ENCODE measurements at regions not wholly inside any gene's neighbourhood (a gene's known extent, or its start where the extent isn't known, plus 50 kb on each side); places are given as distances from the start of the nearest gene placed in this dataset.
A peak's percentile ranks its signal among the peaks of the same experiment; 100 is the strongest.
"Not testable (repeated sequence)": the region's sequence is repeated elsewhere in the genome, so short reads cannot be mapped to it uniquely, and the experiment has no call there.

DNA sequence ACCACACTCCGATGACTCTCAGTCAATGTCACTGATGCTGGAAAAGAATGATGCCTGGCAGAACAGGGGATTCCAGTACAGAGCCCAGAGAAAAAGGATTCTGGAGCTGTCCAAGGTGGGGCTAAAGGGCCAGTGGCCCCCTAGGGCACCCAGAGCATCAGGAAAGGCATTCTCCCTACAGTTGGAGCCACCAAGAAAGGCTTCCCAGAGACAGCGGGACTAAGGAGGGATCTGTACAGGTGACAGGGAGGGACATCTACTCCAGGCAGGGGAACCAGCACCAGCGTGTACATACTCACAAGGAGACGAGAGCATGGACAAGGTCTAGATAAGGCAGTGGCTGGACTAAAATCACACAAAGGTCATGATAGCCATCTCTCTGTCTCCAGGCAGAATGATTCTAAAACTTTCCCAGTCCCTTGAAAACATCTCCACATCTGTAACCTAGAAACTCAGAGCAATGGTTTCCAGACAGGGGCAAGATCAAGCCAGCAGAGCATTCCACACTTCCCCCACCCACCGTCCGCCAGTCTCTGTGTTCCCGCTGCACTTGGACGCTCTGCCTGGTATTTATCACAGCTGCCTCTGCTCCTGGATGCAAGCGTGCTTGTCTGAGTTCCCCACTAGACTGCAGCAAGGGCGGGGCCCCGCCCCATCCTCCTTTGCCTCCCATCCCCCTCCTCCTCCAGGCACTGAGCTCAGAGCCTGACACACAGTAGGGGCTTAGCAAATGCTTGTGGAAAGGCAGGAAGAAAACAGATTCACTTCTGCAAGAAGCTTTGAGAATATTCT, 111.6 kb upstream of the ZC3H12A start:
- Mint-ChIP-seq H3K27ac (no peak overlapping the region), H3K9me3 (peaks cover 0 to 3% (median 0%) of the 10 kb centered on the region in 6 donors), H3K36me3 (no peaks in the 10 kb centered on the region), H3K27me3 (ENCODE audit: low read depth in 3 of 3) (peaks cover 5 to 8% (median 6%) of the 10 kb centered on the region in 3 donors), H3K4me1 (no peaks in the 10 kb centered on the region), H3K4me3 (no peak overlapping the region)
- DNase-seq: no peak

GRCh38 chr1:37363535-37363934, 110.8 kb upstream of the ZC3H12A start:
- Mint-ChIP-seq H3K4me3 (no peak overlapping the region), H3K9me3 (peaks cover 0 to 3% (median 0%) of the 10 kb centered on the region in 6 donors), H3K4me1 (no peaks in the 10 kb centered on the region), H3K27ac (no peak overlapping the region), H3K36me3 (no peaks in the 10 kb centered on the region), H3K27me3 (ENCODE audit: low read depth in 3 of 3) (peaks cover 5 to 11% (median 6%) of the 10 kb centered on the region in 3 donors)
- no peak for DNase-seq

DNA sequence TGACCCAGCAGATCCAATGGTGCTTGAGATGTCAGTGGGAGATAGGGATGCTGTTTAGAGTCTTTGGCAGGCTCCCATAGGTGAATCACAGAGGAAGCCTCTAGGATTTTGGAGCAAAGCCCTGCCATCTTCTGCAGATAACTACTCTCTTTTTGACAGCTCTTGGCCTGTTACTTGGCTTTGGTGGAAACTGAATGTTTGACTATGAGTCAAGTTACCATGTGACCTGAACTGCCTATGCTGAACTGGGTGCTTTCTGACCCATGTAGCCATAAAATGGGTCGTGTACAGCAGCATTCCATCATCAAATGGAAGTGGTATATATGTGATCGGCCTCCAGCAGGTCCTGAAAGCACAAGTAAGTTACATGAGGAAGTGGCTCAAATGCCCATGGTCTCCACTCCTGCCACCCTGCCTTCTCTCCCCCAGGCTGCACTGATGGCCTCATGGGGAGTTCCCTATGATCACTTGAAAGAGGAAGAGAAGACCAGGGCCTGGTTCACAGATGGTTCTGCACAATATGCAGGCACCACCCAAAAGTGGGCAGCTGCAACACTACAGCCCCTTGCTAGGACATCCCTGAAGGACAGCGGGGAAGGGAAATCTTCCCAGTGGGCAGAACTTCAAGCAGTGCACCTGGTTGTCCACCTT, 105.6 kb upstream of the ZC3H12A start:
- H3K9me3 Mint-ChIP-seq, H3K4me3 Mint-ChIP-seq, DNase-seq, H3K4me1 Mint-ChIP-seq, H3K36me3 Mint-ChIP-seq: not testable (repeated sequence)
- H3K27me3 Mint-ChIP-seq (ENCODE audit: low read depth in 3 of 3): peaks cover 7 to 21% (median 10%) of the 10 kb centered on the region in 3 donors
- H3K27ac Mint-ChIP-seq: peak overlapping the region in 1 of 6 donors; percentile 65

DNA sequence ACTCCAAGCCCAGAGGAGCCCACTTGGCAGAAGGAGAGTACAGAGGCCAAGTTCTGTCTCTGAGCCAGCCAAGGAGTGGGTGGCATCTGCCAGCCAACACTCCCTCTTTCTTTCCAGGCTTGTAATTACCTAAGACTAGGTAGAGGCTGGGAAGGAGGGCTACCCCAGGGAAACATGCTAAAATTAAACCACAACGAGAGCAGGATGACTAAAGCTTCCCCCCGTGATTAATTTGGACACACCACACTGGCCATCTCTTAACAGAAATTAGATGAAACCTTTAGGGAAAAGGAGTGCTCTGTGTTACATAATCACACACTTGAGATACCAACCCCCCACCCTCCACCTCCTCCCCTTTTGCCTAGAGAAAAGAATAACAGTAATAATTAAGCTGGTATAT, 102.1 kb upstream of the ZC3H12A start:
- Mint-ChIP-seq H3K27me3 (ENCODE audit: low read depth in 3 of 3) (peaks cover 3 to 31% (median 9%) of the 10 kb centered on the region in 3 donors), H3K4me1 (no peaks in the 10 kb centered on the region), H3K27ac (no peak overlapping the region), H3K4me3 (no peak overlapping the region), H3K9me3 (no peaks in the 10 kb centered on the region), H3K36me3 (no peaks in the 10 kb centered on the region)
- no peak for DNase-seq

DNA sequence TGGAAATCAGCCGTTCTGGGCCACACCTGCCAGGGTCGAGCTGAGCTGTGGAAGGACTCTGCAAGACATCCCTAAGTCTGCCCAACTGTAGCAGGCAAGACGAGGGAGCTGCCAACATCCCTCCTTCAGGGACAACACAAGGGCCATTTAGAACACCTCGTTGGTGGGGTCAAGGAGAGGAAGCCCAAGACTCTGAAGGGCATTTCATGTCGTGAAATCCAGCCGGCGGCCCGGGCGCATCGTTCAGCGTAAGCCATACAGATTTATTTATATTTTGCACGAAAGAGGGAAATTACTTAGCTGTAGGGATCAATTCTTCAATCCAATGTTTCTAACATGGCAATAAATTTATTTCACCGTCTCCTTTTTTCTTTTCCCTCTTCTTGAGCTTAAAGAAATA, 101.7 kb upstream of the ZC3H12A start:
- Mint-ChIP-seq H3K27ac (no peak overlapping the region), H3K9me3 (no peaks in the 10 kb centered on the region), H3K4me1 (no peaks in the 10 kb centered on the region), H3K27me3 (ENCODE audit: low read depth in 3 of 3) (peaks cover 3 to 34% (median 9%) of the 10 kb centered on the region in 3 donors), H3K36me3 (no peaks in the 10 kb centered on the region), H3K4me3 (no peak overlapping the region)
- no peak for DNase-seq

DNA sequence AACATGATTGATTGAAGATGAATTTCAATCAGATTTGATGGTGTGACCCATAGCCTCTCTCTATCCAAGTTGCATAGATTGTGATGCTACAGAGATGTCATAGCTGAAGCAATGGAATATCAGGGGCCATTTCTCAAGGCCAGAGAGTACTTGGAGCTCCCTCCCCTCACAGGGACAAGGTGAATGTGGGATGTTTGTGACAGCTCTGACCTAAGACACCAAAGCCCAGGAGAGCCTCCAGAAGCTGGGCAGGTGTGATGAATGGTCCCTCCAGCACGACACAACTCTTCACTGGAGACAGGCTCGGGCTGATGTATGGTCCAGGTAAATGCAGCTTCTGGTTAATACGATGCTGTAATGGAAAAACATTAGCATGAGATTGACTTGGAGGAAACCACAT, 101.0 kb upstream of the ZC3H12A start:
- Mint-ChIP-seq H3K9me3 (no peaks in the 10 kb centered on the region), H3K36me3 (no peaks in the 10 kb centered on the region), H3K4me3 (no peak overlapping the region), H3K27me3 (ENCODE audit: low read depth in 3 of 3) (peaks cover 2 to 34% (median 9%) of the 10 kb centered on the region in 3 donors), H3K4me1 (no peaks in the 10 kb centered on the region), H3K27ac (no peak overlapping the region)
- no peak for DNase-seq

GRCh38 chr1:37380546-37380945, 93.8 kb upstream of the ZC3H12A start:
- DNase-seq, H3K4me1 Mint-ChIP-seq, H3K9me3 Mint-ChIP-seq, H3K36me3 Mint-ChIP-seq, H3K4me3 Mint-ChIP-seq, H3K27ac Mint-ChIP-seq: not testable (repeated sequence)
- peaks cover 7 to 34% (median 8%) of the 10 kb centered on the region in 3 donors for H3K27me3 Mint-ChIP-seq (ENCODE audit: low read depth in 3 of 3)

- H3K36me3 Mint-ChIP-seq: no peaks in the 10 kb centered on the region
- H3K9me3 Mint-ChIP-seq: no peaks in the 10 kb centered on the region
- no peak overlapping the region for H3K27ac Mint-ChIP-seq
- H3K4me1 Mint-ChIP-seq: no peaks in the 10 kb centered on the region
- no peak for DNase-seq
- no peak overlapping the region for H3K4me3 Mint-ChIP-seq
- H3K27me3 Mint-ChIP-seq (ENCODE audit: low read depth in 3 of 3): peaks cover 2 to 13% (median 6%) of the 10 kb centered on the region in 3 donors
These were observed 86.5 kb upstream of the ZC3H12A start for GRCh38 chr1:37387854-37388253.

DNA sequence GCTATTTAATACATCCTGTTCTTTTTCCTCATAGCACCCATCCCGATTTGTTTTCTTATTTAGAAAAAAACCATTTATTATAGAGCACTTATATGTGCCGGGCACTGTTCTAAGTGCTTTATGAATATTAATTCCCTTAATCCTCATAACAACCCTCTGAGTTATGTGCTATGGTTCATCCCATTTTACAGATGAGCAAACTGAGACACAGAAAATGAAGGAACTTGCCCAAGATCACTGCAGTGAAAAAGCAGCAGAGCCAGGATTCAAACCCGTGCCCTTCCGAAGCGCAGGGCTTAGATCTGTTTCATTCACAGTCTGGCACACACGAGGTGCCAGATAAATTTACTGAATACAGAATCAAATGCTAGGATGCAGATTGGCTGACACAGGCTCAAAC, 85.1 kb upstream of the ZC3H12A start:
- no peak for DNase-seq
- H3K27me3 Mint-ChIP-seq (ENCODE audit: low read depth in 3 of 3): peaks cover 2 to 7% (median 4%) of the 10 kb centered on the region in 3 donors
- H3K36me3 Mint-ChIP-seq: no peaks in the 10 kb centered on the region
- H3K4me1 Mint-ChIP-seq: no peaks in the 10 kb centered on the region
- H3K27ac Mint-ChIP-seq: no peak overlapping the region
- H3K4me3 Mint-ChIP-seq: no peak overlapping the region
- no peaks in the 10 kb centered on the region for H3K9me3 Mint-ChIP-seq

DNA sequence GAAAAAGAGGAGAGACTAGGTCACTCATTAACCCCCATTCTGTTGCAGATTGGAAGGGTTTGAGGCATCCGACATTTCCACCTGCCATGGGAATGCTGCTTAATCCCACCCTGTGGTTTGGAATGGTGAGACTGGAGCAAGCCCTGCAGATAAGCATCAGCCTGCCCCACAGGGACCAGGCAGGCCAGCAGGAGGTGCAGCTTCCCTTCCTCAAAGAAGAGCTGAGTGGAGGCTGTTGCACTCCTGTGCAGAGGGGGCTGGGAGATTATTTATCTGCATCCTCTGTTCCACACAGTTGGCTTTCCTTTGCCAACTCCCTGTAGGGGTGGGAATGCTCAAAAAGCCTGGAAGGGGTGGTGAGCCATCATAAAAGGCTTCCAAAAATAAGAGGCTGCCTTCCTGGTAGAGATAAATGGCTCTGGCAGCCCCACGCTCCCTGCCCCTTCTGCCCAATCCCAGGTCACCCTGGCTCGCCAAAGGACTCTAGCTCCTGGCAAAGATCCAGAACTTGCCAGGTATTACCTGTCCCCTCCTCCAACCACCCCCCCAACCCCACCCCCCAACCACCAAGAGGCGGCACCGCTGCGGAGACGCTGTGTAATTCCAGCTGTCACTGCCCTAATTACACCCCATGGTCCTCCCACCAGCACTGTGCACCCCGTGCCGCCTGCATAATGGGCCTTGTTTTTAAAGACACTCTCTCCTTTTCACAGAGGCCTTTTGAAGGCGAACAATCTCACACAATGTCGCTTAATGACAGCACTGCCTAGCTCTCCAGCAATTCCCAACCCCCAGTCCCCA, 83.0 kb upstream of the ZC3H12A start:
- Mint-ChIP-seq H3K4me3 (no peak overlapping the region), H3K27me3 (ENCODE audit: low read depth in 3 of 3) (peaks cover 7 to 12% (median 8%) of the 10 kb centered on the region in 3 donors), H3K9me3 (no peaks in the 10 kb centered on the region), H3K36me3 (no peaks in the 10 kb centered on the region), H3K4me1 (no peaks in the 10 kb centered on the region), H3K27ac (no peak overlapping the region)
- no peak for DNase-seq

DNA sequence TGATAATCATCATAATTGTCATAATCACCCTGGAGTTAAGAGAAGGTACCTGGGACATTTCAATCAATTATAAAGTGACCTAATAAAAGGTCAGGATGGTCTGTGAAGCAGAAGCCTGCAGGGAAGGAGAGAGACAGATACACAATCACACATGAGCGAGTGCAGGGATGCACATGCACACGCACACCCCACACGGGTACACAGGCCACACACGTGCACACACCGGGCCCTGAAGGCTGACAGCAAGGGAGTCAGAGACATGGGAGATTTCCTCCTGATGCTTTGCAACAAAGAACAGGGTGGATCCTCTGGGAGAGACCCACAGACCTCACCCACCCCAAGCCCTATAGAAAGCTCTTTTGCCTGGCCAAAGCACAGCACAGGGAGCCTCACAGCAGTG, 82.3 kb upstream of the ZC3H12A start:
- Mint-ChIP-seq H3K27ac (no peak overlapping the region), H3K27me3 (ENCODE audit: low read depth in 3 of 3) (peaks cover 7 to 13% (median 8%) of the 10 kb centered on the region in 3 donors), H3K4me3 (no peak overlapping the region), H3K9me3 (no peaks in the 10 kb centered on the region), H3K36me3 (no peaks in the 10 kb centered on the region), H3K4me1 (no peaks in the 10 kb centered on the region)
- no peak for DNase-seq

- no peak for DNase-seq
- no peaks in the 10 kb centered on the region for H3K36me3 Mint-ChIP-seq
- no peak overlapping the region for H3K27ac Mint-ChIP-seq
- H3K9me3 Mint-ChIP-seq: no peaks in the 10 kb centered on the region
- H3K4me1 Mint-ChIP-seq: no peaks in the 10 kb centered on the region
- peaks cover 8 to 16% (median 8%) of the 10 kb centered on the region in 3 donors for H3K27me3 Mint-ChIP-seq (ENCODE audit: low read depth in 3 of 3)
- no peak overlapping the region for H3K4me3 Mint-ChIP-seq
These were observed 80.9 kb upstream of the ZC3H12A start for GRCh38 chr1:37393173-37394120.

All from immature natural killer cell (primary cell).